Stimulated activated effector memory CD8-positive, alpha-beta T cell treated with anti-CD3 and anti-CD28 coated beads, Interleukin-12 subunit alpha, Interleukin-12 subunit beta, amount 100 ng/mL, for 72 hours (primary cell): ENCODE measurements at regions not wholly inside any gene's neighbourhood (a gene's known extent, or its start where the extent isn't known, plus 50 kb on each side); places are given as distances from the start of the nearest gene placed in this dataset.
"Not testable (repeated sequence)": the region's sequence is repeated elsewhere in the genome, so short reads cannot be mapped to it uniquely, and the experiment has no call there.

Experiments
- ATAC-seq: fragments of 150-1000 bp; cut with Tn5 transposase; 2 replicates; pipeline ENCODE4 v1.10.0; 2021
- DNase-seq, 2 donors: peaks; one replicate each; pipeline ENCODE4 v3.0.0; 2021 to 2022; ENCODE audit warnings: low spot score in 2 of 2
- H3K27ac Mint-ChIP-seq: one replicate; pipeline ENCODE4 v1.8.0; 2022; ENCODE audit warnings: mild to moderate bottlenecking, mixed read lengths
- H3K36me3 Mint-ChIP-seq: one replicate; pipeline ENCODE4 v1.8.0; 2022; ENCODE audit warnings: mild to moderate bottlenecking, mixed read lengths
- H3K4me1 Mint-ChIP-seq: one replicate; pipeline ENCODE4 v1.8.0; 2022; ENCODE audit warnings: mixed read lengths
- H3K4me3 Mint-ChIP-seq: one replicate; pipeline ENCODE4 v1.8.0; 2022; ENCODE audit warnings: mild to moderate bottlenecking, mixed read lengths
- H3K9me3 Mint-ChIP-seq: one replicate; pipeline ENCODE4 v1.8.0; 2022; ENCODE audit warnings: mixed read lengths

DNA sequence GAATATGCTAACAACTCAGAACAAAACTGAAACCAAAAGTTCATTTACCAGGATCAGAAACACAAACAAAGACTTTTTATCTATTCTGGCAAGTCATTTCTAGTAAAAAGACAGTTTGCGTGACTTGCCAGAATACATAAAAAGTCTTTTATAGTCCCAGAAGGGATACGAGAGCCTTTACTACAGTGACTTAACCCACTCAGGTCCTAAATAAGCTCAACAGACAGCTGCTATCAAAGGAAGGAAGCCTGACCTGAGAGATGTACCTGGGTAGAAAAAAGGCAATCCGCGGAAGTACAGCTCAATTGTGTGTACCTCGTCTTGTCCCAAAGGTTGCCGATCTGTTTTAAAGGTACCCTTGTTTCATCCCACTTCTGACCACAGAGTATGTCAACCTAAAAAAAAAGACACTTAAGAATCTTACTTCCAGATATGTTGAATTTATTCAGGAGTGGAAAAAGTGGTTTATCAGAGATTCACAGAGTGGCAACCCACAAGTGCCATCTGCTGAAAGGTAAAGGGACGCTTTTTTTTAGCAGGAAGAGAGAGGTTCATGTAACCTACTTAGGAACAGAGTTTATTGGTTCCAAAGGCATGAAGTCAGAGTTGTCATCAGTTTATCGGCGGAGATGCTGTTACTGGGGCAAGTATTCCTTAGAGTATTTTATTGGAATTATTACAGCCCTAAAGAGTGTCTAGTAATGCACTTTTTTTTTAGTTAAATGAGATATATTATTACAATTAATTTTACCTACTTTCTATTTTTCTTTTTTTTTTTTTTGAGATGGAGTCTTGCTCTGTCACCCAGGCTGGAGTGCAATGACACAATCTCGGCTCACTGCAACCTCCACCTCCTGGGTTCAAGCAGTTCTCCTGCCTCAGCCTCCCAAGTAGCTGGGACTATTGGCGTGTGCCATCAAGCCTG is 69.7 kb upstream of the C1QTNF9B start:
- H3K9me3 Mint-ChIP-seq: no peaks in the 10 kb centered on the region
- peaks cover 46% of the 10 kb centered on the region for H3K4me1 Mint-ChIP-seq
- peak overlapping the region; percentile 92 for H3K27ac Mint-ChIP-seq
- peak overlapping the region; percentile 55 for H3K4me3 Mint-ChIP-seq
- ATAC-seq (peak; percentile 87), DNase-seq (peak in 1 of 2 donors; percentile 68)
- H3K36me3 Mint-ChIP-seq: no peaks in the 10 kb centered on the region

- H3K9me3 Mint-ChIP-seq, ATAC-seq, H3K36me3 Mint-ChIP-seq: not testable (repeated sequence)
- Mint-ChIP-seq H3K4me1 (peaks cover 46% of the 10 kb centered on the region), H3K27ac (peak overlapping the region; percentile 92), H3K4me3 (peak overlapping the region; percentile 55)
- DNase-seq: peak in 1 of 2 donors; percentile 12
These were observed 70.5 kb upstream of the C1QTNF9B start for GRCh38 chr13:23967792-23968191.

DNA sequence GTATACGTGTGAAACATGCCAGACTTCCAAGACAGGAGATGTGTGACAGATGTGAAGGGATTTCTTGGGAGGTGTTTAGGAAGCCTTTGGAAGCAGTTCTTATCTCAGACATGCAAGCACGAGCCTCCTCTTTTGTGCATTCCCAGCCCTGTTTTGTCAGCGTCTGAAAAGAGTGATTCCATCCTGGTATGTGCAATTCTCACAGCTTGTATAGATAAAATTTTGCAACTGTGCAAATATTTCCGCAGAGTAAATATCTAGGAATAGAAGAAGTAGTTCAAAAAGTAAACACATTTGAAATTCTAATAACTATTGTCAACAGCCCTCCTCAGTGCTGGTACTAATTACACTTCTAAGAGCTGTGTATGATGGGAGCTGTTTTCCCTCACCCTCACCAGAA is 72.3 kb upstream of the C1QTNF9B start:
- Mint-ChIP-seq H3K4me3 (no peak overlapping the region), H3K4me1 (peaks cover 29% of the 10 kb centered on the region), H3K9me3 (no peaks in the 10 kb centered on the region), H3K27ac (no peak overlapping the region), H3K36me3 (no peaks in the 10 kb centered on the region)
- DNase-seq (no peak), ATAC-seq (no peak)

- peak; percentile 66 for ATAC-seq
- Mint-ChIP-seq H3K4me3 (peak overlapping the region; percentile 79), H3K27ac (peak overlapping the region; percentile 90), H3K9me3 (no peaks in the 10 kb centered on the region), H3K36me3 (peaks cover 9% of the 10 kb centered on the region), H3K4me1 (peaks cover 18% of the 10 kb centered on the region)
- peak; percentile 20 to 76 for DNase-seq
These were observed 82.3 kb upstream of the C1QTNF9B start for GRCh38 chr13:23979361-23980159.

DNA sequence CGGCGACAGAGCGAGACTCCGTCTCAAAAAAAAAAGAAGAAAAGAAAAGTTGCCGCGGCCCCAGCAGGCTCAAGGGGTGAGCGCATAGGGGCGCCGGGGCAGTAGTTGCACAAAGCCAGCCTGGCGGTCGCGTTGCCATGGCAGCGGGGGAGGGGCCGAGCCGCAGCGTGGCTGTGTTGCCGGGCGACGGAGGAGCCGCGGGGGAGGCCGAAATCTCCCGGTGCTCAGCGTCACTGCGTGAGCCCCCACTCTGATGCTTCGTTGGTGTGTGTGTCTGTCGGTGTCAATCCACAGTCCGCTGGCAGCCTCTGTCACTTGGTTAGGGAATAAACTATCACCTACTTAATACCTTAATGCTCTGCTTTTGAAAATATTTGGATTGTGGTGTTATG is 82.9 kb upstream of the C1QTNF9B start:
- peaks cover 9% of the 10 kb centered on the region for H3K36me3 Mint-ChIP-seq
- H3K4me3 Mint-ChIP-seq: peak overlapping the region; percentile 79
- DNase-seq (peak; percentile 89 to 94), ATAC-seq (peak; percentile 97)
- H3K4me1 Mint-ChIP-seq: peaks cover 18% of the 10 kb centered on the region
- no peaks in the 10 kb centered on the region for H3K9me3 Mint-ChIP-seq
- H3K27ac Mint-ChIP-seq: peak overlapping the region; percentile 90

GRCh38 chr13:23983671-23984070 is 86.4 kb upstream of the C1QTNF9B start:
- no peak overlapping the region for H3K4me3 Mint-ChIP-seq
- H3K9me3 Mint-ChIP-seq: no peaks in the 10 kb centered on the region
- H3K36me3 Mint-ChIP-seq: peaks cover 9% of the 10 kb centered on the region
- peaks cover 18% of the 10 kb centered on the region for H3K4me1 Mint-ChIP-seq
- ATAC-seq (no peak), DNase-seq (no peak)
- H3K27ac Mint-ChIP-seq: no peak overlapping the region

DNA sequence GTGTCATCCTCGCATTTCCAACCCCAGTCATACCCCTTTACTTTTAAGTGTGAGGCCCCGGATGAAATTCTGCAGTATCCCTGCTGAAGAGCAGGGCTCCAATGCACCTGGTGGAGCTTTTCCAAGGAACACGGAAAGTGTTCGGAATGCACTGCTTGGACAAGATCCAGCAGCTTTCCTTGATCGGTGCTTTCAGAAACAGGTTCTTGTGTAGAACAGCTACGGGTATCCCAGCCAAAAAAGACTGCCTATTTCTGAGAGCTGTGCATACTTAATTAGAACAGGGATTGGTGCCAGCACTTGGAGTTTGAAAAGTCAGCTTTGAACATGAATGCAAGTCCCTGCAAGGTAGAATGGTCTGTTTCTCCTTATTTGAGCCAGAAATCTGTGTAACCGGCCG is 87.2 kb upstream of the C1QTNF9B start:
- Mint-ChIP-seq H3K4me1 (peaks cover 9% of the 10 kb centered on the region), H3K4me3 (no peak overlapping the region), H3K27ac (no peak overlapping the region), H3K9me3 (no peaks in the 10 kb centered on the region), H3K36me3 (peaks cover 9% of the 10 kb centered on the region)
- ATAC-seq: no peak
- no peak for DNase-seq

DNA sequence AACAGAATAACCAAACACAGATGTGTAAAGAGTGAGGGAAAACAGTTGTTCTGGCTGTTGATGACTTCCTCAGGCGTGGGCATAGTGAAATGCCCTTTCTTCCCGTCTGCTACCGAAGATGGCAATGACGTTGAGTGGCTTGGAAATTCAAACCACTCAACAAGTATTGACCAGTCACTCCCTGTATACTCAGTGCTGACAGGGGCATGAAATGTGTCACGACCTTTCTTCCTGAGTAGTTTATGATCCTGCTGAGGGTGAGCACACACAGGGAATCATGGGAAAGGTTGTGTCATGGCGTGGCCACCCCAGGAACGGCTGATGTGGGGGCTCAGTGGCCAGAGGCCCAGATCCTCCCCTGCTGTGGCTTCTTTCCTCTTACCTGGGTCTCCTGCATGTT is 87.8 kb upstream of the C1QTNF9B start:
- Mint-ChIP-seq H3K4me1 (peaks cover 4% of the 10 kb centered on the region), H3K27ac (no peak overlapping the region), H3K9me3 (no peaks in the 10 kb centered on the region), H3K4me3 (no peak overlapping the region), H3K36me3 (peaks cover 4% of the 10 kb centered on the region)
- no peak for ATAC-seq
- no peak for DNase-seq

DNA sequence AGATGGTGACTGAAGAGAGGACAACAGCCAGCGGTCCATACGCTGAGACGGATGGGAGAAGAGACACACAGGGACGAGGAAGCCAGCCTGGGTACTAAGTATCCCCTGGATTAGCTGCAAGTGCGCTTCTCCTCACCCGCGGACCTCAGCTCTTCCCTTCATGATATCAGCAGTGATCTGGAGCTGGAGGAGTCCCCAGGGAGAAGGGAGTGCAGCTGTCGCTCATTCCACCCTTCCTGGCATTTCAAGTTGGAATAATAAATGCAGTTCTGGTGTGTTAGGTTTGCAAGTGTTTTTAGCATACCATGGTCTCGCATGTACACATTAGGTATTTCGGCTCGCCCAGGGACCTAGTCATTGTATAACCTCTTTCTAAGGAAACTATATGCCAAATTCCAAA is 88.5 kb upstream of the C1QTNF9B start:
- Mint-ChIP-seq H3K4me3 (no peak overlapping the region), H3K36me3 (no peaks in the 10 kb centered on the region), H3K9me3 (no peaks in the 10 kb centered on the region), H3K4me1 (no peaks in the 10 kb centered on the region), H3K27ac (no peak overlapping the region)
- ATAC-seq (no peak), DNase-seq (no peak)

DNA sequence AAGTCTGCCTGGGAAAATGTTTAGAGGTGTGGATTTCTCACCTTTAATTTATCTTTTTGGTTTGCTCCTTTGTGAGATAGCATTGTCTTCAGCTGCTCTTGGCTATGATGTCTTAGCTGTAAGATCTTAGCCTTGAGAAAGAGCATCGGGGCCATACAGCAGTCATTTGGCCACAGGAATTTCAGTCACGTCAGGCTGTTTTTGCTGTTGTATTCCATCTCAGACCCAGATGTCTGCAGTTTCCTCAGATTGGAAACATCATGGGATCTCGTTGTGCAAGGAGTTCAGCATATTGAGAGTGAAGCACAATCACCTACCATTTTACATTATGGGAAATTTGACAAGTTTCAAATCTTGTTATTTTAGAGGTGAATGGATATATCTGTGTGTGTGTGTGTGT is 89.3 kb upstream of the C1QTNF9B start:
- H3K4me1 Mint-ChIP-seq: no peaks in the 10 kb centered on the region
- ATAC-seq (no peak), DNase-seq (no peak)
- H3K9me3 Mint-ChIP-seq: no peaks in the 10 kb centered on the region
- no peaks in the 10 kb centered on the region for H3K36me3 Mint-ChIP-seq
- H3K4me3 Mint-ChIP-seq: no peak overlapping the region
- H3K27ac Mint-ChIP-seq: no peak overlapping the region

DNA sequence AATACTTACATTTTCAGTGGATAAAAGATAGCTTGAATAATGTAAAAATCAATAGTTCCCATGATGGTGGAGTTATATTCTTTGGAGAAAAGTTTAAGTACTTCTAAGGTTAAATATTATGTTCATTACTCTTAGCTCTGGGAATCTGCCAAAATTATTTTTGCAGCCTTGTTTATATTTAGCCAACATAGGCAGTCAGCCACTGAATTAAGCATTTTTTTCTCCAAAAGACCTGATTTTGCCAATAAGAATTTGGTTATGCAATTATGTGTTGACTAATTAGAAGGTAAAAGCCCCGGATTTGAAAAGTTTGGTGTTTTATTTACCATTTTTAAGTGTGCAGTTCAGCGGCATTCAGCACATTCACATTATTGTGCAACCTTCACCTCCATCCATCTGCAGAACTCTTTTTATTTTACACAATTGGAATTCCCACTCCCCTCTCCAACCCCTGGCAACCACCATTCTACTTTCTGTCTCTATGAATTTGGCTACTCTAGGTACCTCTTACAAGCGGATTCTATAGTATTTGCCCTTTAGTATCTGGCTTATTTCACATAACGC is 90.1 kb upstream of the C1QTNF9B start:
- Mint-ChIP-seq H3K4me1 (no peaks in the 10 kb centered on the region), H3K4me3 (no peak overlapping the region), H3K36me3 (no peaks in the 10 kb centered on the region), H3K9me3 (no peaks in the 10 kb centered on the region), H3K27ac (no peak overlapping the region)
- DNase-seq (no peak), ATAC-seq (no peak)

GRCh38 chr13:23988546-23989122 is 91.3 kb upstream of the C1QTNF9B start:
- no peak overlapping the region for H3K27ac Mint-ChIP-seq
- H3K4me1 Mint-ChIP-seq: no peaks in the 10 kb centered on the region
- no peak overlapping the region for H3K4me3 Mint-ChIP-seq
- DNase-seq (no peak), ATAC-seq (no peak)
- no peaks in the 10 kb centered on the region for H3K9me3 Mint-ChIP-seq
- H3K36me3 Mint-ChIP-seq: no peaks in the 10 kb centered on the region

- no peak for ATAC-seq
- H3K4me3 Mint-ChIP-seq: no peak overlapping the region
These were observed 93.2 kb upstream of the C1QTNF9B start for GRCh38 chr13:23990455-23990854.

DNA sequence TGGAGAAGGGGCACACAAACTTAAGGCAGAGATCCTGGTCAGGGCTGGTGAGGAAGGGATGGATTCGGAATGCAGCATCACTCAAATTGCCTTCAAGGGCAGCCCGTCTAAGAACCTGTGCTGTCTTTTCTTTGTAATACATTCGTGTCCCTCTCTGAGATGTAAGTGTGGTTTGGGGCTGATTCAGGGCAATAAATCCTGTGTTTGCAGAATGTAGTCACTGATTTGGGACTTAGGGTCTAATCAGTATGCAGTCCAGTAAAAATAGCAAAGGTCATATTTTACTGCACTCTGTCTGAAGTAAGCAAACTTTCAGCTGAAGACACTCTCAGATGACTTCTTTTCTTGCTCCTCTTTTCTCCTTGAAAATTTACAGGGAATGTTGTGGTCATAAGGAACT is 93.8 kb upstream of the C1QTNF9B start:
- no peak overlapping the region for H3K4me3 Mint-ChIP-seq
- no peaks in the 10 kb centered on the region for H3K36me3 Mint-ChIP-seq
- no peaks in the 10 kb centered on the region for H3K4me1 Mint-ChIP-seq
- no peak for ATAC-seq
- H3K27ac Mint-ChIP-seq: no peak overlapping the region
- H3K9me3 Mint-ChIP-seq: no peaks in the 10 kb centered on the region
- DNase-seq: no peak

More at GRCh38 chr13:23990455-23990854, 93.2 kb upstream of the C1QTNF9B start:
- no peaks in the 10 kb centered on the region for H3K9me3 Mint-ChIP-seq
- H3K27ac Mint-ChIP-seq: no peak overlapping the region
- H3K4me1 Mint-ChIP-seq: no peaks in the 10 kb centered on the region
- no peak for DNase-seq
- H3K36me3 Mint-ChIP-seq: no peaks in the 10 kb centered on the region
